HG02884 (cell line): ENCODE measurements at regions not wholly inside any gene's neighbourhood (a gene's known extent, or its start where the extent isn't known, plus 50 kb on each side); places are given as distances from the start of the nearest gene placed in this dataset.
"Not testable (repeated sequence)": the region's sequence is repeated elsewhere in the genome, so short reads cannot be mapped to it uniquely, and the experiment has no call there.

Source experiments
- ATAC-seq: cut with Tn5 transposase; IDR thresholded peaks from one replicate; pipeline ENCODE4 v1.9.1; 2021; ENCODE audit warnings: mild to moderate bottlenecking, moderate library complexity; ENCODE audit not compliant: unreplicated experiment

- ATAC-seq, result no peak
Observed at GRCh38 chr2:208793434-208793833, 386.8 kb downstream of the PTH2R start.

GRCh38 chr2:208794288-208794975 is 387.8 kb downstream of the PTH2R start:
- ATAC-seq, result no peak

GRCh38 chr2:208798698-208799097 is 392.1 kb downstream of the PTH2R start:
- no peak for ATAC-seq

- ATAC-seq, result no peak
Observed at GRCh38 chr2:208799397-208799796, 392.8 kb downstream of the PTH2R start.

- not testable (repeated sequence) for ATAC-seq
Observed at GRCh38 chr2:208800887-208801286, 394.3 kb downstream of the PTH2R start.

GRCh38 chr2:208807756-208808155 is 401.2 kb downstream of the PTH2R start:
- no peak for ATAC-seq

- ATAC-seq, result not testable (repeated sequence)
Observed at GRCh38 chr2:208811885-208812284, 405.3 kb downstream of the PTH2R start.

- no peak for ATAC-seq
Observed at GRCh38 chr2:208819190-208819589, 412.6 kb downstream of the PTH2R start.

- ATAC-seq, result no peak
Observed at GRCh38 chr2:208820014-208820688, 413.6 kb downstream of the PTH2R start.

- ATAC-seq, result no peak
Observed at GRCh38 chr2:208827109-208827508, 420.5 kb downstream of the PTH2R start.

- no peak for ATAC-seq
Observed at GRCh38 chr2:208827549-208828221, 421.1 kb downstream of the PTH2R start.

GRCh38 chr2:208830203-208830602 is 423.6 kb downstream of the PTH2R start:
- ATAC-seq, result no peak

- no peak for ATAC-seq
Observed at GRCh38 chr2:208847651-208848050, 441.1 kb downstream of the PTH2R start.

GRCh38 chr2:208854717-208855116 is 448.1 kb downstream of the PTH2R start:
- no peak for ATAC-seq

GRCh38 chr2:208867374-208867773 is 460.8 kb downstream of the PTH2R start:
- ATAC-seq, result no peak

GRCh38 chr2:208872591-208872990 is 466.0 kb downstream of the PTH2R start:
- no peak for ATAC-seq

- ATAC-seq, result no peak
Observed at GRCh38 chr2:208879666-208880065, 473.1 kb downstream of the PTH2R start.

GRCh38 chr2:208880171-208880570 is 473.6 kb downstream of the PTH2R start:
- no peak for ATAC-seq

- ATAC-seq, result no peak
Observed at GRCh38 chr2:208890486-208890885, 483.9 kb downstream of the PTH2R start.

GRCh38 chr2:208892203-208892602 is 485.6 kb downstream of the PTH2R start:
- no peak for ATAC-seq

- no peak for ATAC-seq
Observed at GRCh38 chr2:208906330-208906729, 499.7 kb downstream of the PTH2R start.

GRCh38 chr2:208915401-208915800 is 508.4 kb upstream of the MAP2 start:
- ATAC-seq, result no peak
